ENCODE measurements at regions not wholly inside any gene's neighbourhood (a gene's known extent, or its start where the extent isn't known, plus 50 kb on each side); places are given as distances from the start of the nearest gene placed in this dataset.

DNA sequence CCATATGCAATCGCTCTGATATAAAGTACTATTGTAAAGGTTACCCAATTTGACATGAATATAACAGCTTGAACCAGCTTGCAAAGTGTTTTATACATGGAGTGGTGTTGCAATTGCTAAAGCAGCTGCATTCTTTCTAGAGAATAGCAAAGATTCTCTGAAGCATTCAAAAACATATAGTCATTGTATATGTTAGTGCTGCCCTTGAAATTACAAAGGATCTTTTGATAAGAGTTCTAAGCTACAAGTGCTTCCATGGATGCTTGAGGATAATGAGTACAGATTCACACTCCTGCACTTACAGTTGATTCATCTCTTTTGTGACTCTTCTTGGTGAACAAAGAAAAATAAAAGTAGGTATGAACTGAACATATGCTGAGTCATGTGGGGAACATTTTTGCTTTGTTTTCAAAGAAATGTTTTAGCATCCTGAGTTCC, 175.7 kb downstream of the ALDH8A1 start:
- Histone ChIP-seq H3K27ac (replicated peaks) (no peak overlapping the region), H3K4me3 (replicated peaks; ENCODE audit: insufficient read depth, low read length) (no peak overlapping the region), H3K27me3 (ENCODE audit: insufficient read depth, poor library complexity, severe bottlenecking) (no peaks in the 10 kb centered on the region)
- TF ChIP-seq SPI1 (IDR thresholded peaks at IDR 0.05; ENCODE audit: borderline replicate concordance, low read depth) (no peak), POLR2AphosphoS5 (IDR thresholded peaks at IDR 0.05; ENCODE audit: low read depth) (no peak), GABPA (IDR thresholded peaks at IDR 0.05; ENCODE audit: low read depth) (no peak)
- TF ChIP-seq, protein P1, sequence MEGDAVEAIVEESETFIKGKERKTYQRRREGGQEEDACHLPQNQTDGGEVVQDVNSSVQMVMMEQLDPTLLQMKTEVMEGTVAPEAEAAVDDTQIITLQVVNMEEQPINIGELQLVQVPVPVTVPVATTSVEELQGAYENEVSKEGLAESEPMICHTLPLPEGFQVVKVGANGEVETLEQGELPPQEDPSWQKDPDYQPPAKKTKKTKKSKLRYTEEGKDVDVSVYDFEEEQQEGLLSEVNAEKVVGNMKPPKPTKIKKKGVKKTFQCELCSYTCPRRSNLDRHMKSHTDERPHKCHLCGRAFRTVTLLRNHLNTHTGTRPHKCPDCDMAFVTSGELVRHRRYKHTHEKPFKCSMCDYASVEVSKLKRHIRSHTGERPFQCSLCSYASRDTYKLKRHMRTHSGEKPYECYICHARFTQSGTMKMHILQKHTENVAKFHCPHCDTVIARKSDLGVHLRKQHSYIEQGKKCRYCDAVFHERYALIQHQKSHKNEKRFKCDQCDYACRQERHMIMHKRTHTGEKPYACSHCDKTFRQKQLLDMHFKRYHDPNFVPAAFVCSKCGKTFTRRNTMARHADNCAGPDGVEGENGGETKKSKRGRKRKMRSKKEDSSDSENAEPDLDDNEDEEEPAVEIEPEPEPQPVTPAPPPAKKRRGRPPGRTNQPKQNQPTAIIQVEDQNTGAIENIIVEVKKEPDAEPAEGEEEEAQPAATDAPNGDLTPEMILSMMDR (IDR thresholded peaks at IDR 0.05; ENCODE audit: insufficient read depth, low read length): no peak
- TF ChIP-seq, protein P2, sequence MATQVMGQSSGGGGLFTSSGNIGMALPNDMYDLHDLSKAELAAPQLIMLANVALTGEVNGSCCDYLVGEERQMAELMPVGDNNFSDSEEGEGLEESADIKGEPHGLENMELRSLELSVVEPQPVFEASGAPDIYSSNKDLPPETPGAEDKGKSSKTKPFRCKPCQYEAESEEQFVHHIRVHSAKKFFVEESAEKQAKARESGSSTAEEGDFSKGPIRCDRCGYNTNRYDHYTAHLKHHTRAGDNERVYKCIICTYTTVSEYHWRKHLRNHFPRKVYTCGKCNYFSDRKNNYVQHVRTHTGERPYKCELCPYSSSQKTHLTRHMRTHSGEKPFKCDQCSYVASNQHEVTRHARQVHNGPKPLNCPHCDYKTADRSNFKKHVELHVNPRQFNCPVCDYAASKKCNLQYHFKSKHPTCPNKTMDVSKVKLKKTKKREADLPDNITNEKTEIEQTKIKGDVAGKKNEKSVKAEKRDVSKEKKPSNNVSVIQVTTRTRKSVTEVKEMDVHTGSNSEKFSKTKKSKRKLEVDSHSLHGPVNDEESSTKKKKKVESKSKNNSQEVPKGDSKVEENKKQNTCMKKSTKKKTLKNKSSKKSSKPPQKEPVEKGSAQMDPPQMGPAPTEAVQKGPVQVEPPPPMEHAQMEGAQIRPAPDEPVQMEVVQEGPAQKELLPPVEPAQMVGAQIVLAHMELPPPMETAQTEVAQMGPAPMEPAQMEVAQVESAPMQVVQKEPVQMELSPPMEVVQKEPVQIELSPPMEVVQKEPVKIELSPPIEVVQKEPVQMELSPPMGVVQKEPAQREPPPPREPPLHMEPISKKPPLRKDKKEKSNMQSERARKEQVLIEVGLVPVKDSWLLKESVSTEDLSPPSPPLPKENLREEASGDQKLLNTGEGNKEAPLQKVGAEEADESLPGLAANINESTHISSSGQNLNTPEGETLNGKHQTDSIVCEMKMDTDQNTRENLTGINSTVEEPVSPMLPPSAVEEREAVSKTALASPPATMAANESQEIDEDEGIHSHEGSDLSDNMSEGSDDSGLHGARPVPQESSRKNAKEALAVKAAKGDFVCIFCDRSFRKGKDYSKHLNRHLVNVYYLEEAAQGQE (IDR thresholded peaks at IDR 0.05; ENCODE audit: insufficient replicate concordance, low read depth): no peak
- peak in 1 of 2 experiments; percentile 12 for DNase-seq (ENCODE audit: low read depth in 1 of 2, low spot score in 1 of 2)

DNA sequence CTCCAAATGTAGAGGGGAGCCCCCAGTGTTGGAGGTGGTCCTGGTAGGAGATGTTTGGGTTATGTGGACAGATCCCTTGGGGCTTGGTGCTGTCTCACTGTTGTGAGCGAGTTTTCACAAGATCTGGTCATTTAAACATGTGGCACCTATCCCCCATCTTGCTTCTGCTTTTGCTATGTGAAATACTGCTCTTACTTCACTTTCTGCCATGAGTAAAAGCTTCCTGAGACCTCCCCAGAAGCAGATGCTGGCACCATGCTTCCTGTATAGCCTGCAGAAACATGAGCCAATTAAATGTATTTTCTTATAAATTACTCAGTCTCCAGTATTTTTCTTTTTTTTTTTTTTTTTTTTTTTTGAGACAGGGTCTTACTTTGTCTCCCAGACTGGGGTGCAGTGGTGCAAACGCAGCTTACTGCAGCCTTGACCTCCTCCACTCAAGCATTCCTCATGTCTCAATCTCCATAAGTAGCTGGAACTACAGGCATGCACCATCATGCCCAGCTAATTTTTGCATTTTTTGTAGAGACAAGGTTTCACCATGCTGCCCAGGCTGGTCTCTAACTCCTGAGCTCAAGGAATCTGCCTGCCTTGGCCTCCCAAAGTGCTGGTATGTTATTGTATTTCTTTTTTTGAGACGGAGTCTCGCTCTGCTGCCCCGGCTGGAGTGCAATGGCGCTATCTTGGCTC, 177.1 kb downstream of the ALDH8A1 start:
- DNase-seq (ENCODE audit: low read depth in 1 of 2, low spot score in 1 of 2): peak in 1 of 2 experiments; percentile 18
- H3K4me3 ChIP-seq (replicated peaks; ENCODE audit: insufficient read depth, low read length): no peak overlapping the region
- no peak overlapping the region for H3K27ac ChIP-seq (replicated peaks)
- H3K27me3 ChIP-seq (ENCODE audit: insufficient read depth, poor library complexity, severe bottlenecking): no peaks in the 10 kb centered on the region
- TF ChIP-seq, protein P2 (IDR thresholded peaks at IDR 0.05; ENCODE audit: insufficient replicate concordance, low read depth): no peak
- TF ChIP-seq POLR2AphosphoS5 (IDR thresholded peaks at IDR 0.05; ENCODE audit: low read depth) (no peak), GABPA (IDR thresholded peaks at IDR 0.05; ENCODE audit: low read depth) (no peak), SPI1 (IDR thresholded peaks at IDR 0.05; ENCODE audit: borderline replicate concordance, low read depth) (no peak)
- TF ChIP-seq, protein P1 (IDR thresholded peaks at IDR 0.05; ENCODE audit: insufficient read depth, low read length): no peak

DNA sequence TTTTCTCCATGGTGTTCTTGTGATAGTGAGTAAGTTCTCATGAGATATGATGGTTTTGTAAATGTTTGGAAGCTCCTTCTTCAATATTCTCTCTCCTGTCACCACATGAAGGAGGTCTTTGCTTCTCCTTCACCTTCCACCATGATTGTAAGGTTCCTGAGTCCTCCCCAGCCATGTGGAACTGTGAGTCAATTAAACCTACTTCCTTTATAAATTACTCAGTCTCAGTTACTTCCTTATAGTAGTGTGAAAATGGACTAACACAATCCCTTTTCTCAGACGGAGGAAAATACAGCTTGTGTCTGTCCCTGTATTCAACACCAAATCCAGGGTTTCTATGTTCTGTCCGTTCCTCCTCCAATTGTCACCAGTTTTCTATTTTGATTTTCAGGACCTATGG, 181.0 kb downstream of the ALDH8A1 start:
- DNase-seq (ENCODE audit: low read depth in 1 of 2, low spot score in 1 of 2): no peak
- TF ChIP-seq, protein P1 (IDR thresholded peaks at IDR 0.05; ENCODE audit: insufficient read depth, low read length): no peak
- TF ChIP-seq POLR2AphosphoS5 (IDR thresholded peaks at IDR 0.05; ENCODE audit: low read depth): no peak
- TF ChIP-seq SPI1 (IDR thresholded peaks at IDR 0.05; ENCODE audit: borderline replicate concordance, low read depth): no peak

More for the DNA sequence above, 181.0 kb downstream of the ALDH8A1 start:
- H3K27ac ChIP-seq (replicated peaks): no peak overlapping the region
- peaks cover 2% of the 10 kb centered on the region for H3K27me3 ChIP-seq (ENCODE audit: insufficient read depth, poor library complexity, severe bottlenecking)
- H3K4me3 ChIP-seq (replicated peaks; ENCODE audit: insufficient read depth, low read length): no peak overlapping the region

All from HL-60 (cell line).